ENCODE measurements at regions not wholly inside any gene's neighbourhood (a gene's known extent, or its start where the extent isn't known, plus 50 kb on each side); places are given as distances from the start of the nearest gene placed in this dataset.

DNA sequence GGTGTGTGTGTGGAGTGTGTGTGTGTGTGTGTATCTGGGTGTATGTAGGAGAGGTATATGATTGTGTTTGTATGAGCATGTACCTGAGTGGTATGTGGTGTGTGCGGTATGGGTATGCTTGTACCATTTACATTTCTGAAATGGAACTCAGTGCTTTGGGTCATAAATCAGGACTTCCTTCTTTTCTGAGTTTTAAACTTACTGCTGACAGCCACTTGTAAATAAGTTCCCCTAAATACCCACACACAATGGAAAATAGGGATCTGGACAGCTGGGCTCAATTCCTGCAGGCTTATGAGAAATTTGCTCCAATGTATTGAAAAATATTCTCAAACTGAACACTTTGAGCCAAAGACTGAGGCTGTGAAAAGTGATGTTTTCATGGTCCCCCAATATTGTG lies 293.6 kb downstream of the HLX start:
- DNase-seq, result no peak
- H3K36me3 Mint-ChIP-seq (ENCODE audit: low read depth), result peaks cover 3% of the 10 kb centered on the region
- H3K9me3 Mint-ChIP-seq, result peaks cover 5% of the 10 kb centered on the region
- peaks cover 23% of the 10 kb centered on the region for H3K4me1 Mint-ChIP-seq
- H3K4me3 Mint-ChIP-seq, result no peak overlapping the region
- Histone ChIP-seq H3K9ac (ENCODE audit: extremely low read depth, low read length, poor library complexity, severe bottlenecking) (no peak overlapping the region), H3K27me3 (ENCODE audit: control insufficient read depth, insufficient read depth, low read length, poor library complexity, severe bottlenecking) (no peaks in the 10 kb centered on the region), H3K4me1 (ENCODE audit: control insufficient read depth, insufficient read depth, low read length) (peaks cover 7% of the 10 kb centered on the region), H3K9me3 (ENCODE audit: control insufficient read depth, low read length) (peaks cover 22% of the 10 kb centered on the region), H3K4me3 (ENCODE audit: low read length) (no peak overlapping the region), H3K36me3 (ENCODE audit: control insufficient read depth, insufficient read depth, low read length) (no peaks in the 10 kb centered on the region), H3K27ac (ENCODE audit: low read depth, low read length) (no peak overlapping the region)
- no peak overlapping the region for H3K27ac Mint-ChIP-seq
- 90% methylated on average over 1 of the region's 1 CpG; no CpG with 5 or more reads in 1 of the 2 experiments for WGBS, 2 experiments (ENCODE audit: insufficient coverage in 1 of 2, insufficient read length in 1 of 2)
- TF ChIP-seq CTCF (conservative IDR thresholded peaks at IDR 0.05), result no peak
- H3K27me3 Mint-ChIP-seq (ENCODE audit: insufficient read depth), result no peaks in the 10 kb centered on the region

- Mint-ChIP-seq H3K4me3 (no peak overlapping the region), H3K27ac (no peak overlapping the region), H3K4me1 (peaks cover 17% of the 10 kb centered on the region), H3K27me3 (ENCODE audit: insufficient read depth) (no peaks in the 10 kb centered on the region), H3K9me3 (peaks cover 5% of the 10 kb centered on the region), H3K36me3 (ENCODE audit: low read depth) (peaks cover 3% of the 10 kb centered on the region)
- peak; percentile 82 for DNase-seq
- TF ChIP-seq CTCF (conservative IDR thresholded peaks at IDR 0.05), result peak; percentile 74
- Histone ChIP-seq H3K9ac (ENCODE audit: extremely low read depth, low read length, poor library complexity, severe bottlenecking) (no peak overlapping the region), H3K4me3 (ENCODE audit: low read length) (no peak overlapping the region), H3K27ac (ENCODE audit: low read depth, low read length) (no peak overlapping the region), H3K4me1 (ENCODE audit: control insufficient read depth, insufficient read depth, low read length) (peaks cover 3% of the 10 kb centered on the region), H3K27me3 (ENCODE audit: control insufficient read depth, insufficient read depth, low read length, poor library complexity, severe bottlenecking) (no peaks in the 10 kb centered on the region), H3K36me3 (ENCODE audit: control insufficient read depth, insufficient read depth, low read length) (no peaks in the 10 kb centered on the region), H3K9me3 (ENCODE audit: control insufficient read depth, low read length) (peaks cover 30% of the 10 kb centered on the region)
- 56 to 63% methylated on average over 5 to 8 of the region's 8 CpGs for WGBS, 2 experiments (ENCODE audit: insufficient coverage in 1 of 2, insufficient read length in 1 of 2)
Observed at GRCh38 chr1:221174330-221174993, 295.2 kb downstream of the HLX start.

DNA sequence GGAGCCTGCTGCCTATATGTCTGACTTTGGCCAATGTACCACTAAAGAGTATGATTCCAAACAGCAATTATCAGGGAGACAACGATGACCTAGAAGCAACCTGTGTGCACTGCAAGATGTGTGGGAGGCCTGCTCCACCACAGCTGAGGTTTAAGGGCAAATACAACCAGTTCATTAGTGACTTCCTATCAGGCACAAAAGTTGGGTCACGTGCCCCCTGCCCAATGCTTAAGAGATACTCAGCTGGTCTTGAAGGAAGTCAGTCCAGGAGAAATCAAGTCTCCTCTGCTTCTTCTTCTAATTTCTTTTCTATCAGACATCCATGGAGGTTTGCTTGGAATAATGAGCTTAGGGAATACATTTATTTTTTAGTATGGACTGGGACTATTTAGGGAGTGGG lies 296.0 kb downstream of the HLX start:
- Mint-ChIP-seq H3K36me3 (ENCODE audit: low read depth) (peaks cover 3% of the 10 kb centered on the region), H3K4me3 (no peak overlapping the region), H3K27ac (no peak overlapping the region), H3K4me1 (peaks cover 12% of the 10 kb centered on the region), H3K9me3 (peaks cover 5% of the 10 kb centered on the region), H3K27me3 (ENCODE audit: insufficient read depth) (no peaks in the 10 kb centered on the region)
- Histone ChIP-seq H3K4me1 (ENCODE audit: control insufficient read depth, insufficient read depth, low read length) (peaks cover 3% of the 10 kb centered on the region), H3K9me3 (ENCODE audit: control insufficient read depth, low read length) (peaks cover 30% of the 10 kb centered on the region), H3K27ac (ENCODE audit: low read depth, low read length) (no peak overlapping the region), H3K27me3 (ENCODE audit: control insufficient read depth, insufficient read depth, low read length, poor library complexity, severe bottlenecking) (no peaks in the 10 kb centered on the region), H3K4me3 (ENCODE audit: low read length) (no peak overlapping the region), H3K9ac (ENCODE audit: extremely low read depth, low read length, poor library complexity, severe bottlenecking) (no peak overlapping the region), H3K36me3 (ENCODE audit: control insufficient read depth, insufficient read depth, low read length) (no peaks in the 10 kb centered on the region)
- 93% methylated on average over 2 of the region's 2 CpGs for WGBS, 2 experiments (ENCODE audit: insufficient coverage in 1 of 2, insufficient read length in 1 of 2)
- DNase-seq, result no peak
- TF ChIP-seq CTCF (conservative IDR thresholded peaks at IDR 0.05), result no peak
